GM21360 (cell line): ENCODE measurements at regions not wholly inside any gene's neighbourhood (a gene's known extent, or its start where the extent isn't known, plus 50 kb on each side); places are given as distances from the start of the nearest gene placed in this dataset.

Experiments
- ATAC-seq: cut with Tn5 transposase; IDR thresholded peaks from one replicate; pipeline ENCODE4 v1.9.1; 2021; ENCODE audit warnings: mild to moderate bottlenecking, moderate library complexity; ENCODE audit not compliant: unreplicated experiment

- ATAC-seq, result no peak
Measured at GRCh38 chr6:78577585-78577984, 289.8 kb upstream of the IRAK1BP1 start.

GRCh38 chr6:78578430-78578829 is 288.9 kb upstream of the IRAK1BP1 start:
- no peak for ATAC-seq

GRCh38 chr6:78580923-78581322 is 286.4 kb upstream of the IRAK1BP1 start:
- no peak for ATAC-seq

- ATAC-seq, result no peak
Measured at GRCh38 chr6:78583079-78583478, 284.3 kb upstream of the IRAK1BP1 start.

- no peak for ATAC-seq
Measured at GRCh38 chr6:78589436-78589835, 277.9 kb upstream of the IRAK1BP1 start.

- no peak for ATAC-seq
Measured at GRCh38 chr6:78593898-78594667, 273.3 kb upstream of the IRAK1BP1 start.

- ATAC-seq, result no peak
Measured at GRCh38 chr6:78594668-78595066, 272.7 kb upstream of the IRAK1BP1 start.

- ATAC-seq, result no peak
Measured at GRCh38 chr6:78597966-78598365, 269.4 kb upstream of the IRAK1BP1 start.

- no peak for ATAC-seq
Measured at GRCh38 chr6:78598966-78599365, 268.4 kb upstream of the IRAK1BP1 start.

- ATAC-seq, result no peak
Measured at GRCh38 chr6:78599526-78599925, 267.8 kb upstream of the IRAK1BP1 start.

GRCh38 chr6:78605909-78606446 is 261.4 kb upstream of the IRAK1BP1 start:
- no peak for ATAC-seq

GRCh38 chr6:78607189-78607588 is 260.2 kb upstream of the IRAK1BP1 start:
- no peak for ATAC-seq

GRCh38 chr6:78611102-78611620 is 256.2 kb upstream of the IRAK1BP1 start:
- ATAC-seq, result no peak

GRCh38 chr6:78611886-78612480 is 255.4 kb upstream of the IRAK1BP1 start:
- ATAC-seq, result no peak

- ATAC-seq, result peak; percentile 34
Measured at GRCh38 chr6:78614961-78615360, 252.4 kb upstream of the IRAK1BP1 start.

GRCh38 chr6:78615430-78615904 is 251.9 kb upstream of the IRAK1BP1 start:
- ATAC-seq, result peak; percentile 73

- ATAC-seq, result no peak
Measured at GRCh38 chr6:78618970-78619369, 248.4 kb upstream of the IRAK1BP1 start.

GRCh38 chr6:78623554-78623953 is 243.8 kb upstream of the IRAK1BP1 start:
- ATAC-seq, result no peak

- ATAC-seq, result no peak
Measured at GRCh38 chr6:78629154-78629721, 238.1 kb upstream of the IRAK1BP1 start.

- no peak for ATAC-seq
Measured at GRCh38 chr6:78629836-78630235, 237.5 kb upstream of the IRAK1BP1 start.

GRCh38 chr6:78631976-78632375 is 235.4 kb upstream of the IRAK1BP1 start:
- ATAC-seq, result no peak
